ENCODE measurements at regions not wholly inside any gene's neighbourhood (a gene's known extent, or its start where the extent isn't known, plus 50 kb on each side); places are given as distances from the start of the nearest gene placed in this dataset.

DNA sequence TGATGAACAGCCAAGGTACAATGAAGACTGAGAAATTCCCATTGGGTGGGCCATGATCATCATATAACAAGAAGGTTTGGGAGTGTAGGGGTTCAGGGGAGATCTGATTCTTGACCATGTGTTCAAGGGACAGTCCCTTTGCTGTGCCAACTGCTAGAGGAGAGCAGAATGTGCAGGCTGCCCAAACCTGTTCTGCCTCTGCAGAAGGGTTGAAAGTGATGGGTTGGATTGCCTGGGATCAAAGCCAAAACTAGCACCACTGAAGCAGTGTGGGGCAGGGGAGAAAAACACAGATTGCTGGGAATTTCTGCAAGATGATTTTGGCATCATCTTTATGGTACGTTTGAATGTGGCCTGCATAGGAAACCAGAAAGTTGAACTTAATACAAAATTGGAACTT is 303.9 kb downstream of the OTUD1 start:
- TF ChIP-seq, protein P1, sequence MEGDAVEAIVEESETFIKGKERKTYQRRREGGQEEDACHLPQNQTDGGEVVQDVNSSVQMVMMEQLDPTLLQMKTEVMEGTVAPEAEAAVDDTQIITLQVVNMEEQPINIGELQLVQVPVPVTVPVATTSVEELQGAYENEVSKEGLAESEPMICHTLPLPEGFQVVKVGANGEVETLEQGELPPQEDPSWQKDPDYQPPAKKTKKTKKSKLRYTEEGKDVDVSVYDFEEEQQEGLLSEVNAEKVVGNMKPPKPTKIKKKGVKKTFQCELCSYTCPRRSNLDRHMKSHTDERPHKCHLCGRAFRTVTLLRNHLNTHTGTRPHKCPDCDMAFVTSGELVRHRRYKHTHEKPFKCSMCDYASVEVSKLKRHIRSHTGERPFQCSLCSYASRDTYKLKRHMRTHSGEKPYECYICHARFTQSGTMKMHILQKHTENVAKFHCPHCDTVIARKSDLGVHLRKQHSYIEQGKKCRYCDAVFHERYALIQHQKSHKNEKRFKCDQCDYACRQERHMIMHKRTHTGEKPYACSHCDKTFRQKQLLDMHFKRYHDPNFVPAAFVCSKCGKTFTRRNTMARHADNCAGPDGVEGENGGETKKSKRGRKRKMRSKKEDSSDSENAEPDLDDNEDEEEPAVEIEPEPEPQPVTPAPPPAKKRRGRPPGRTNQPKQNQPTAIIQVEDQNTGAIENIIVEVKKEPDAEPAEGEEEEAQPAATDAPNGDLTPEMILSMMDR (conservative IDR thresholded peaks at IDR 0.05): no peak
- no peak for TF ChIP-seq EZH2 (IDR thresholded peaks at IDR 0.05; ENCODE audit: low read depth)
